GM12892 (cell line): ENCODE measurements at regions not wholly inside any gene's neighbourhood (a gene's known extent, or its start where the extent isn't known, plus 50 kb on each side); places are given as distances from the start of the nearest gene placed in this dataset.

ENCODE experiments used
- POLR2A ChIP-seq: IDR thresholded peaks from 2 replicates; pipeline ENCODE4 v1.6.1; 2011; ENCODE audit warnings: low read depth, low read length, control low read depth
- POLR2AphosphoS5 ChIP-seq: IDR thresholded peaks from 2 replicates; pipeline ENCODE4 v1.6.1; 2011; ENCODE audit warnings: low read depth, low read length, control low read depth

DNA sequence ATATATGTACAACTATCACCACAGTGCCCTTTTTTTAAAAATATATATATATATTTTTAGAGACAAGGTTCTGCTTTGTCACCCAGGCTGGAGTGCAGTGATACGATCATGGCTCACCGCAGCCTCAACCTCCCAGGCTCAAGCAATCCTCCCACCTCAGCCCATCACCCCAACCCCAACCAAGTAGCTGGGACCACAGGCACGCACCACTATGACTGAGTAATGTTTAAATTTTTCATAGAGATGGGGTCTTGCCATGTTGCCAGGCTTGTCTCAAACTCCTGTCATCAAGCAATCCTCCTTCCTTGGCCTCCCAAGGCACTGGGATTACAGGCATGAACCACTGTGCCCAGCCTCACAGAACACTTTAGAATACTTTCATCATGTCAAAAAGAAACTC, 234.9 kb downstream of the SH2D4B start:
- TF ChIP-seq POLR2A = no peak
- no peak for TF ChIP-seq POLR2AphosphoS5
